B cell (primary cell): ENCODE measurements at regions not wholly inside any gene's neighbourhood (a gene's known extent, or its start where the extent isn't known, plus 50 kb on each side); places are given as distances from the start of the nearest gene placed in this dataset.
"Not testable (repeated sequence)": the region's sequence is repeated elsewhere in the genome, so short reads cannot be mapped to it uniquely, and the experiment has no call there.

ENCODE experiments used
- ATAC-seq: fragments of 200-7000 bp; cut with Tn5 transposase; one replicate; pipeline ENCODE4 v1.10.0; 2021; ENCODE audit warnings: low read depth, mild to moderate bottlenecking, moderate number of reproducible peaks, moderate library complexity
- CTCF ChIA-PET: fragments of 350-600 bp; sonication (Branson Sonifier 250); formaldehyde crosslinking; loops from one replicate; lab custom pipeline; 2021; ENCODE audit warnings: antibody characterized with exemption, inconsistent platforms; lab: Charles Lee
- POLR2A ChIA-PET: fragments of 350-600 bp; sonication (Branson Sonifier 250); formaldehyde crosslinking; loops from one replicate; lab custom pipeline; 2021; ENCODE audit warnings: antibody characterized with exemption; lab: Charles Lee
- DNase-seq: peaks from one replicate; pipeline ENCODE4 v3.0.0; 2013
- H2AFZ ChIP-seq: 2 replicates; pipeline ENCODE4 v1.6.1; 2012; ENCODE audit warnings: mild to moderate bottlenecking, low read depth, low read length; ENCODE audit not compliant: insufficient read depth, poor library complexity, severe bottlenecking
- H3K27ac ChIP-seq, 2 donors: 1 replicate in 1 of 2; 2 replicates in 1 of 2; pipeline ENCODE4 v1.5.1; 2012 to 2013; ENCODE audit warnings: low read length in 2 of 2, mild to moderate bottlenecking in 2 of 2, moderate library complexity in 1 of 2
- H3K27me3 ChIP-seq, 4 experiments: fragments of 200-600 bp in 1 of 4; sonication (generic) in 1 of 4; replicated peaks in 1 of 4; 1 replicate in 2 of 4; 2 replicates in 2 of 4; pipeline versions ENCODE4 v1.6.1 to v1.7.0; 2013 to 2016; ENCODE audit warnings: low read length in 3 of 4, mild to moderate bottlenecking in 2 of 4, mixed read lengths in 1 of 4, moderate library complexity in 1 of 4; ENCODE audit not compliant: insufficient read depth in 4 of 4, control insufficient read depth in 3 of 4; ENCODE audit errors: control extremely low read depth in 1 of 4
- H3K36me3 ChIP-seq, 2 experiments: replicated peaks in 1 of 2; 1 replicate in 1 of 2; 2 replicates in 1 of 2; pipeline versions ENCODE4 v1.6.1 to v1.7.1; 2013; ENCODE audit warnings: low read length in 1 of 2; ENCODE audit not compliant: insufficient read depth in 2 of 2, control insufficient read depth in 1 of 2; ENCODE audit errors: control extremely low read depth in 1 of 2, extremely low read depth in 1 of 2
- H3K4me1 ChIP-seq, 2 donors: fragments of 200-600 bp in 1 of 2; sonication (generic) in 1 of 2; 1 replicate in 1 of 2; 2 replicates in 1 of 2; pipeline versions ENCODE4 v1.5.1 to v1.6.1; 2013 to 2017; ENCODE audit warnings: low read length in 2 of 2; ENCODE audit not compliant: control insufficient read depth in 2 of 2, insufficient read depth in 2 of 2
- H3K4me2 ChIP-seq: replicated peaks from 2 replicates; pipeline ENCODE3; 2012; ENCODE audit warnings: mild to moderate bottlenecking, low read depth, low read length; ENCODE audit not compliant: poor library complexity, severe bottlenecking
- H3K4me3 ChIP-seq, 5 experiments: fragments of 200-600 bp in 1 of 5; sonication (generic) in 1 of 5; 1 replicate in 3 of 5; 2 replicates in 2 of 5; pipeline versions ENCODE4 v1.5.1 to v1.7.0; 2011 to 2016; ENCODE audit warnings: low read length in 4 of 5, mild to moderate bottlenecking in 4 of 5, low read depth in 2 of 5, control low read depth in 1 of 5, moderate library complexity in 1 of 5; ENCODE audit not compliant: insufficient read depth in 1 of 5; ENCODE audit errors: control extremely low read depth in 1 of 5, extremely low read depth in 1 of 5
- H3K79me2 ChIP-seq: fragments of 200-600 bp; sonication (generic); one replicate; pipeline ENCODE4 v1.6.0; 2016; ENCODE audit warnings: low read length; ENCODE audit not compliant: control insufficient read depth, insufficient read depth
- H3K9ac ChIP-seq: fragments of 200-600 bp; sonication (generic); 2 replicates; pipeline ENCODE4 v1.6.1; 2017; ENCODE audit warnings: mild to moderate bottlenecking, low read length, moderate library complexity
- H3K9me3 ChIP-seq, 3 donors: one replicate each; pipeline versions ENCODE4 v1.6.1 to v1.7.1; 2013; ENCODE audit warnings: low read length in 2 of 3; ENCODE audit not compliant: control insufficient read depth in 2 of 3, insufficient read depth in 1 of 3; ENCODE audit errors: control extremely low read depth in 1 of 3
- H4K20me1 ChIP-seq: 2 replicates; pipeline ENCODE4 v1.6.0; 2012; ENCODE audit warnings: mild to moderate bottlenecking, low read length; ENCODE audit not compliant: insufficient read depth, control insufficient read depth, poor library complexity, severe bottlenecking
- H3K27ac Mint-ChIP-seq: one replicate; pipeline ENCODE4 v1.8.0; 2021; ENCODE audit warnings: mixed read lengths
- H3K27me3 Mint-ChIP-seq: one replicate; pipeline ENCODE4 v1.8.0; 2021; ENCODE audit warnings: mixed read lengths
- H3K4me1 Mint-ChIP-seq: one replicate; pipeline ENCODE4 v1.8.0; 2021; ENCODE audit warnings: mixed read lengths
- H3K4me3 Mint-ChIP-seq: one replicate; pipeline ENCODE4 v1.8.0; 2021; ENCODE audit warnings: mixed read lengths
- H3K9me3 Mint-ChIP-seq: one replicate; pipeline ENCODE4 v1.8.0; 2022; ENCODE audit warnings: mixed read lengths; ENCODE audit not compliant: insufficient read depth
- EZH2 ChIP-seq: IDR thresholded peaks from 2 replicates; pipeline ENCODE4 v1.6.1; 2012; ENCODE audit warnings: borderline replicate concordance, low read depth, mild to moderate bottlenecking, moderate library complexity, low read length; ENCODE audit not compliant: insufficient read depth, poor library complexity, severe bottlenecking
- WGBS: methylation state at CpG from one replicate; pipeline ENCODE4 v1.1.5; 2013; ENCODE audit warnings: missing lambda C conversion rate; ENCODE audit not compliant: insufficient coverage; 5-methylcytosine and 5-hydroxymethylcytosine counted together
- intact Hi-C: fragments of 100-400 bp; cut with micrococcal nuclease; formaldehyde crosslinking; loops from one replicate; pipeline ENCODE4 v1.10.0; 2022
- TF ChIP-seq, protein P1 (sequence below): fragments of 200-600 bp; IDR thresholded peaks from one replicate; pipeline ENCODE4 v1.8.0; 2022; ENCODE audit warnings: antibody characterized with exemption, mild to moderate bottlenecking

DNA sequence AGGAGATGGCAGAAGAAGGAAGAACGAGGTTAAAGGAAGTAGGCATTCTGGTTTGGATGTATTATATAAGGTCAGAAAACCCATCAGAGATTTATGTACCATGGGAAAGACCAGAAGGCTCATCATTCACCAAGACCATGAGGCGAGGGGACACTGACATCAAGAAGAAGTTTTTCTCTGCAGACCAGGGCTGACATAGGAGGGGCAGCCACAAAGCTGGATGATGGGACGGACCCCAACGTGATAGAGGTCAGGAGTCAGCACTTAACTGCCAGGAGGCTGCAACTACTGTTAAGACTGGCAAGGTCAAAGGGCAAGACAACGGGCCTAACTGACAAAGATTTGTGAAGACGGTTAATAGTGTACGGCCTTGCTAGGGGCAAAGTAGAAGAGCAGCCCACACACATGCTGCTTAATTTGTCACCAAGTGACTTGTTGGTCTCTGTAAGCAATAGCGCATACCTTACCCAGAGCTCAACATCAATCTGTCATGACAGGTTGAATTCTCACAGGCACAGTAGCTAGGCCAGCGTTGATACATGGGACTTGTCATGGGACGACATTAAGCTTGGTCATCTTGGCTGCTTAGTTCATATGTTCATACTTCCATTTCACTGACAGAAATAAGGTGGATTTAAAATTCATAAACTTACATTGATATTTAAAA, 579.7 kb upstream of the CDH10 start:
- Mint-ChIP-seq H3K27ac (no peak overlapping the region), H3K4me3 (no peak overlapping the region), H3K9me3 (peaks cover 2% of the 10 kb centered on the region), H3K4me1 (no peaks in the 10 kb centered on the region), H3K27me3 (no peaks in the 10 kb centered on the region)
- TF ChIP-seq EZH2, result no peak
- TF ChIP-seq, protein P1, sequence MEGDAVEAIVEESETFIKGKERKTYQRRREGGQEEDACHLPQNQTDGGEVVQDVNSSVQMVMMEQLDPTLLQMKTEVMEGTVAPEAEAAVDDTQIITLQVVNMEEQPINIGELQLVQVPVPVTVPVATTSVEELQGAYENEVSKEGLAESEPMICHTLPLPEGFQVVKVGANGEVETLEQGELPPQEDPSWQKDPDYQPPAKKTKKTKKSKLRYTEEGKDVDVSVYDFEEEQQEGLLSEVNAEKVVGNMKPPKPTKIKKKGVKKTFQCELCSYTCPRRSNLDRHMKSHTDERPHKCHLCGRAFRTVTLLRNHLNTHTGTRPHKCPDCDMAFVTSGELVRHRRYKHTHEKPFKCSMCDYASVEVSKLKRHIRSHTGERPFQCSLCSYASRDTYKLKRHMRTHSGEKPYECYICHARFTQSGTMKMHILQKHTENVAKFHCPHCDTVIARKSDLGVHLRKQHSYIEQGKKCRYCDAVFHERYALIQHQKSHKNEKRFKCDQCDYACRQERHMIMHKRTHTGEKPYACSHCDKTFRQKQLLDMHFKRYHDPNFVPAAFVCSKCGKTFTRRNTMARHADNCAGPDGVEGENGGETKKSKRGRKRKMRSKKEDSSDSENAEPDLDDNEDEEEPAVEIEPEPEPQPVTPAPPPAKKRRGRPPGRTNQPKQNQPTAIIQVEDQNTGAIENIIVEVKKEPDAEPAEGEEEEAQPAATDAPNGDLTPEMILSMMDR, result no peak
- no peaks in the 10 kb centered on the region for H3K36me3 ChIP-seq
- H4K20me1 ChIP-seq, result no peaks in the 10 kb centered on the region
- H3K4me1 ChIP-seq, result no peaks in the 10 kb centered on the region
- no peak overlapping the region for H3K4me2 ChIP-seq
- H3K79me2 ChIP-seq, result no peaks in the 10 kb centered on the region
- H2AFZ ChIP-seq, result no peak overlapping the region
- ATAC-seq (no peak), DNase-seq (no peak)
- WGBS, result 90% methylated on average over 9 of the region's 10 CpGs
- no peak overlapping the region for H3K9ac ChIP-seq
- H3K4me3 ChIP-seq, result no peak overlapping the region
- CTCF ChIA-PET, result no interaction called here
- intact Hi-C loops, result no loop called here
- no peaks in the 10 kb centered on the region for H3K27me3 ChIP-seq
- POLR2A ChIA-PET, result no interaction called here
- no peak overlapping the region for H3K27ac ChIP-seq
- H3K9me3 ChIP-seq, result peaks cover 0 to 4% (median 0%) of the 10 kb centered on the region in 3 donors

- H3K9me3 Mint-ChIP-seq, H3K9ac ChIP-seq, intact Hi-C loops, CTCF ChIA-PET, H3K4me1 Mint-ChIP-seq, H3K27me3 Mint-ChIP-seq, H3K36me3 ChIP-seq, DNase-seq, H3K4me3 Mint-ChIP-seq, H3K27ac Mint-ChIP-seq, H3K4me3 ChIP-seq, H4K20me1 ChIP-seq, H3K27ac ChIP-seq, POLR2A ChIA-PET, ATAC-seq, H3K27me3 ChIP-seq, H3K79me2 ChIP-seq, H3K4me2 ChIP-seq, H2AFZ ChIP-seq, H3K4me1 ChIP-seq: not testable (repeated sequence)
- H3K9me3 ChIP-seq, result peaks cover 0 to 16% (median 2%) of the 10 kb centered on the region in 3 donors
- WGBS, result 96% methylated on average over 23 of the region's 23 CpGs
Observed at GRCh38 chr5:25199902-25200301, 555.1 kb upstream of the CDH10 start.
